PC-9 (cell line): ENCODE measurements at regions not wholly inside any gene's neighbourhood (a gene's known extent, or its start where the extent isn't known, plus 50 kb on each side); places are given as distances from the start of the nearest gene placed in this dataset.

ENCODE experiments used
- EZH2 ChIP-seq: fragments of 200-600 bp; sonication (generic); IDR thresholded peaks from 2 replicates; pipeline ENCODE4 v1.8.0; 2017; ENCODE audit warnings: antibody characterized with exemption, low read depth
- TF ChIP-seq, protein P1 (sequence below): fragments of 200-600 bp; sonication (generic); conservative IDR thresholded peaks from 2 replicates; pipeline ENCODE4 v1.6.1; 2017; ENCODE audit warnings: mixed run types, antibody characterized with exemption, mild to moderate bottlenecking, moderate library complexity

DNA sequence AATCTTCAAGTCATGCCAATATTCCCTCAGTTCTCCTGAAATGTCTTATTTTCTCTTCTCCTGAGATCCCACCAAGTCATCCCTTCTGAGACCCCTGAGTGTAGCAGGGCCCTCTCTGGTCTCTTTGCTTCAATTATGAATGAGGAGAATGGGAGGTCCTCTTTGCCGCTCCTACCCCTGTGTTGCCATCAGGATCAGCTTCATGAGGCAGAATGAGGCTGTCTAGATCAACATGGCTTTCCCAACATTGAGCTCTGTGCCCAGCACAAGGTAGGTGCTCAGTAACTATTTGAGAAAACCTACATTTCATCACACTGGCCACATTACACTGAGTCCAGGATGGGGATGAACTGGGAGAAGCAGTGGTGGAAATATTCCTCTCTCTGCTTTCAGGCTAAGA lies 107.2 kb downstream of the ZNF280B start:
- TF ChIP-seq, protein P1, sequence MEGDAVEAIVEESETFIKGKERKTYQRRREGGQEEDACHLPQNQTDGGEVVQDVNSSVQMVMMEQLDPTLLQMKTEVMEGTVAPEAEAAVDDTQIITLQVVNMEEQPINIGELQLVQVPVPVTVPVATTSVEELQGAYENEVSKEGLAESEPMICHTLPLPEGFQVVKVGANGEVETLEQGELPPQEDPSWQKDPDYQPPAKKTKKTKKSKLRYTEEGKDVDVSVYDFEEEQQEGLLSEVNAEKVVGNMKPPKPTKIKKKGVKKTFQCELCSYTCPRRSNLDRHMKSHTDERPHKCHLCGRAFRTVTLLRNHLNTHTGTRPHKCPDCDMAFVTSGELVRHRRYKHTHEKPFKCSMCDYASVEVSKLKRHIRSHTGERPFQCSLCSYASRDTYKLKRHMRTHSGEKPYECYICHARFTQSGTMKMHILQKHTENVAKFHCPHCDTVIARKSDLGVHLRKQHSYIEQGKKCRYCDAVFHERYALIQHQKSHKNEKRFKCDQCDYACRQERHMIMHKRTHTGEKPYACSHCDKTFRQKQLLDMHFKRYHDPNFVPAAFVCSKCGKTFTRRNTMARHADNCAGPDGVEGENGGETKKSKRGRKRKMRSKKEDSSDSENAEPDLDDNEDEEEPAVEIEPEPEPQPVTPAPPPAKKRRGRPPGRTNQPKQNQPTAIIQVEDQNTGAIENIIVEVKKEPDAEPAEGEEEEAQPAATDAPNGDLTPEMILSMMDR = no peak
- TF ChIP-seq EZH2 = no peak
